Smooth muscle cell (in vitro differentiated cells): ENCODE measurements at regions not wholly inside any gene's neighbourhood (a gene's known extent, or its start where the extent isn't known, plus 50 kb on each side); places are given as distances from the start of the nearest gene placed in this dataset.

Experiments used
- DNase-seq: peaks from one replicate; lab custom pipeline; 2025; ENCODE audit not compliant: unreplicated experiment; lab: John Stamatoyannopoulos, UW
- H2AFZ ChIP-seq: fragments of 200-600 bp; sonication (generic); 2 replicates; pipeline ENCODE4 v1.6.0; 2016; ENCODE audit warnings: antibody characterized with exemption, low read depth, mild to moderate bottlenecking
- H3F3A ChIP-seq: fragments of 200-600 bp; sonication (generic); 2 replicates; pipeline ENCODE4 v1.6.0; 2017; ENCODE audit warnings: antibody characterized with exemption, low read depth
- H3K27ac ChIP-seq: fragments of 200-600 bp; sonication (generic); 2 replicates; pipeline ENCODE4 v1.5.1; 2016; ENCODE audit warnings: low read depth, mild to moderate bottlenecking
- H3K27me3 ChIP-seq: fragments of 200-600 bp; sonication (generic); 2 replicates; pipeline ENCODE4 v1.6.1; 2016; ENCODE audit warnings: low read depth, mild to moderate bottlenecking
- H3K36me3 ChIP-seq: fragments of 200-600 bp; sonication (generic); 2 replicates; pipeline ENCODE4 v1.5.1; 2016; ENCODE audit warnings: low read depth
- H3K4me1 ChIP-seq: fragments of 200-600 bp; sonication (generic); 2 replicates; pipeline ENCODE4 v1.5.1; 2016; ENCODE audit warnings: low read depth
- H3K4me2 ChIP-seq: fragments of 200-600 bp; sonication (generic); 2 replicates; pipeline ENCODE4 v1.6.0; 2016; ENCODE audit warnings: mild to moderate bottlenecking
- H3K4me3 ChIP-seq: fragments of 200-600 bp; sonication (generic); 2 replicates; pipeline ENCODE4 v1.5.1; 2016; ENCODE audit warnings: mild to moderate bottlenecking
- H3K79me2 ChIP-seq: fragments of 200-600 bp; sonication (generic); 2 replicates; pipeline ENCODE4 v1.6.0; 2016; ENCODE audit warnings: low read depth, mild to moderate bottlenecking
- H3K9ac ChIP-seq: fragments of 200-600 bp; sonication (generic); 2 replicates; pipeline ENCODE4 v1.6.0; 2016; ENCODE audit warnings: low read depth
- H3K9me3 ChIP-seq: fragments of 200-600 bp; sonication (generic); replicated peaks from 2 replicates; pipeline ENCODE4 v1.5.1; 2016; ENCODE audit warnings: low read depth
- H4K20me1 ChIP-seq: fragments of 200-600 bp; sonication (generic); 2 replicates; pipeline ENCODE4 v1.6.0; 2016; ENCODE audit warnings: low read depth
- CTCF ChIP-seq: fragments of 200-600 bp; sonication (generic); IDR thresholded peaks from 2 replicates; pipeline ENCODE4 v1.5.1; 2017; ENCODE audit warnings: borderline replicate concordance, mild to moderate bottlenecking, antibody characterized with exemption; ENCODE audit not compliant: insufficient read depth, poor library complexity, severe bottlenecking
- WGBS: methylation state at CpG from one replicate; pipeline ENCODE4 v1.1.7; 2016; ENCODE audit warnings: low lambda C conversion rate; 5-methylcytosine and 5-hydroxymethylcytosine counted together

- no peak overlapping the region for H3K4me2 ChIP-seq
- H3K9me3 ChIP-seq: no peaks in the 10 kb centered on the region
- TF ChIP-seq CTCF: no peak
- no peak overlapping the region for H3K27ac ChIP-seq
- 93% methylated on average over 8 of the region's 8 CpGs for WGBS
- no peaks in the 10 kb centered on the region for H3F3A ChIP-seq
- no peaks in the 10 kb centered on the region for H3K4me1 ChIP-seq
- H4K20me1 ChIP-seq: no peaks in the 10 kb centered on the region
- no peaks in the 10 kb centered on the region for H3K79me2 ChIP-seq
- no peak overlapping the region for H3K4me3 ChIP-seq
- H3K9ac ChIP-seq: no peak overlapping the region
- no peak for DNase-seq
- H3K27me3 ChIP-seq: peaks cover 23% of the 10 kb centered on the region
- no peaks in the 10 kb centered on the region for H3K36me3 ChIP-seq
- no peak overlapping the region for H2AFZ ChIP-seq
Measured at GRCh38 chr5:2621631-2622030, 129.8 kb downstream of the IRX2 start.

- no peak overlapping the region for H3K4me2 ChIP-seq
- H3K27ac ChIP-seq: no peak overlapping the region
- TF ChIP-seq CTCF: no peak
- H3K9me3 ChIP-seq: no peaks in the 10 kb centered on the region
- no peaks in the 10 kb centered on the region for H3K4me1 ChIP-seq
- no peak overlapping the region for H2AFZ ChIP-seq
- no peaks in the 10 kb centered on the region for H4K20me1 ChIP-seq
- DNase-seq: no peak
- H3K27me3 ChIP-seq: peaks cover 15% of the 10 kb centered on the region
- no peak overlapping the region for H3K9ac ChIP-seq
- no peaks in the 10 kb centered on the region for H3K79me2 ChIP-seq
- no peaks in the 10 kb centered on the region for H3F3A ChIP-seq
- WGBS: 70% methylated on average over 6 of the region's 6 CpGs
- no peaks in the 10 kb centered on the region for H3K36me3 ChIP-seq
- no peak overlapping the region for H3K4me3 ChIP-seq
Measured at GRCh38 chr5:2619216-2619615, 132.3 kb downstream of the IRX2 start.

- Histone ChIP-seq H3K27me3 (peaks cover 14% of the 10 kb centered on the region), H3K4me1 (no peaks in the 10 kb centered on the region), H3K36me3 (no peaks in the 10 kb centered on the region), H3K79me2 (no peaks in the 10 kb centered on the region), H3K9me3 (no peaks in the 10 kb centered on the region), H3K4me3 (no peak overlapping the region), H2AFZ (no peak overlapping the region), H3K4me2 (no peak overlapping the region), H3F3A (no peaks in the 10 kb centered on the region), H4K20me1 (no peaks in the 10 kb centered on the region), H3K9ac (no peak overlapping the region), H3K27ac (no peak overlapping the region)
- no peak for DNase-seq
- TF ChIP-seq CTCF: no peak
- WGBS: 84% methylated on average over 5 of the region's 5 CpGs
Measured at GRCh38 chr5:2617461-2617860, 134.0 kb downstream of the IRX2 start.

GRCh38 chr5:2615917-2616316 is 135.6 kb downstream of the IRX2 start:
- Histone ChIP-seq H3K27ac (no peak overlapping the region), H3K79me2 (no peaks in the 10 kb centered on the region), H3K9me3 (no peaks in the 10 kb centered on the region), H3K36me3 (no peaks in the 10 kb centered on the region), H3K4me3 (no peak overlapping the region), H3F3A (no peaks in the 10 kb centered on the region), H3K4me1 (no peaks in the 10 kb centered on the region), H3K4me2 (no peak overlapping the region), H2AFZ (no peak overlapping the region), H3K9ac (no peak overlapping the region), H4K20me1 (no peaks in the 10 kb centered on the region), H3K27me3 (peaks cover 7% of the 10 kb centered on the region)
- 83% methylated on average over 4 of the region's 4 CpGs for WGBS
- no peak for TF ChIP-seq CTCF
- no peak for DNase-seq
